GM18868 (cell line): ENCODE measurements at regions not wholly inside any gene's neighbourhood (a gene's known extent, or its start where the extent isn't known, plus 50 kb on each side); places are given as distances from the start of the nearest gene placed in this dataset.
"Not testable (repeated sequence)": the region's sequence is repeated elsewhere in the genome, so short reads cannot be mapped to it uniquely, and the experiment has no call there.

Source experiments
- ATAC-seq: cut with Tn5 transposase; IDR thresholded peaks from one replicate; pipeline ENCODE4 v1.9.1; 2021; ENCODE audit warnings: mild to moderate bottlenecking, moderate library complexity; ENCODE audit not compliant: unreplicated experiment

- ATAC-seq, result not testable (repeated sequence)
Measured at GRCh38 chr20:40889266-40889665, 139.4 kb upstream of the TOP1 start.

GRCh38 chr20:40890181-40890580 is 138.4 kb upstream of the TOP1 start:
- no peak for ATAC-seq

- ATAC-seq, result no peak
Measured at GRCh38 chr20:40890635-40891034, 138.0 kb upstream of the TOP1 start.

- no peak for ATAC-seq
Measured at GRCh38 chr20:40891351-40891750, 137.3 kb upstream of the TOP1 start.

GRCh38 chr20:40892642-40893041 is 136.0 kb upstream of the TOP1 start:
- no peak for ATAC-seq

GRCh38 chr20:40893610-40894236 is 134.9 kb upstream of the TOP1 start:
- no peak for ATAC-seq

GRCh38 chr20:40894237-40894630 is 134.4 kb upstream of the TOP1 start:
- no peak for ATAC-seq

- no peak for ATAC-seq
Measured at GRCh38 chr20:40895182-40895581, 133.4 kb upstream of the TOP1 start.

GRCh38 chr20:40896814-40897700 is 131.6 kb upstream of the TOP1 start:
- ATAC-seq, result no peak

- no peak for ATAC-seq
Measured at GRCh38 chr20:40899344-40899743, 129.3 kb upstream of the TOP1 start.

GRCh38 chr20:40900666-40901215 is 127.9 kb upstream of the TOP1 start:
- ATAC-seq, result no peak

- no peak for ATAC-seq
Measured at GRCh38 chr20:40902661-40903060, 126.0 kb upstream of the TOP1 start.

- no peak for ATAC-seq
Measured at GRCh38 chr20:40908309-40908708, 120.3 kb upstream of the TOP1 start.

GRCh38 chr20:40909489-40909888 is 119.1 kb upstream of the TOP1 start:
- not testable (repeated sequence) for ATAC-seq

- not testable (repeated sequence) for ATAC-seq
Measured at GRCh38 chr20:40910436-40910835, 118.2 kb upstream of the TOP1 start.

GRCh38 chr20:40911152-40911551 is 117.5 kb upstream of the TOP1 start:
- not testable (repeated sequence) for ATAC-seq

- ATAC-seq, result no peak
Measured at GRCh38 chr20:40913224-40914185, 115.1 kb upstream of the TOP1 start.

- no peak for ATAC-seq
Measured at GRCh38 chr20:40915756-40916155, 112.9 kb upstream of the TOP1 start.

GRCh38 chr20:40916276-40916675 is 112.3 kb upstream of the TOP1 start:
- ATAC-seq, result no peak

GRCh38 chr20:40920291-40920690 is 108.3 kb upstream of the TOP1 start:
- ATAC-seq, result no peak

- no peak for ATAC-seq
Measured at GRCh38 chr20:40922865-40923264, 105.8 kb upstream of the TOP1 start.
